Left lung (tissue), 4 donors: ENCODE measurements at regions not wholly inside any gene's neighbourhood (a gene's known extent, or its start where the extent isn't known, plus 50 kb on each side); places are given as distances from the start of the nearest gene placed in this dataset.

Source experiments
- ATAC-seq: fragments of 200-7000 bp; cut with Tn5 transposase; one replicate; pipeline ENCODE4 v1.9.1; 2020; ENCODE audit warnings: moderate library complexity
- DNase-seq, 4 donors: peaks; one replicate each; pipeline ENCODE4 v3.0.0-alpha.2; 2013 to 2020
- H3K27ac ChIP-seq, 2 donors: fragments of 200-600 bp; sonication (generic) in 1 of 2; one replicate each; pipeline versions ENCODE4 v1.5.0 to v1.8.0; 2020 to 2021
- H3K27me3 ChIP-seq, 2 donors: fragments of 200-600 bp; sonication (generic) in 1 of 2; one replicate each; pipeline versions ENCODE4 v1.5.0 to v1.8.0; 2020 to 2021
- H3K36me3 ChIP-seq, 2 donors: fragments of 200-600 bp; sonication (generic) in 1 of 2; one replicate each; pipeline versions ENCODE4 v1.5.0 to v1.8.0; 2020 to 2021
- H3K4me1 ChIP-seq, 2 donors: fragments of 200-600 bp; one replicate each; pipeline ENCODE4 v1.8.0; 2021
- H3K4me3 ChIP-seq, 2 donors: fragments of 200-600 bp; sonication (generic) in 1 of 2; one replicate each; pipeline versions ENCODE4 v1.5.0 to v1.8.0; 2020 to 2021; ENCODE audit warnings: mild to moderate bottlenecking in 1 of 2
- H3K9me3 ChIP-seq, 2 donors: fragments of 200-600 bp; sonication (generic) in 1 of 2; one replicate each; pipeline versions ENCODE4 v1.5.0 to v1.8.0; 2020 to 2021
- intact Hi-C, 2 donors: fragments of 100-400 bp; cut with DNase I; formaldehyde crosslinking; loops; one replicate each; pipeline versions ENCODE4 v1.11.2 to v1.14.2; 2022
- TF ChIP-seq, protein P1 (sequence below), 2 donors: fragments of 200-600 bp; sonication (generic) in 1 of 2; IDR thresholded peaks; one replicate each; pipeline versions ENCODE4 v1.5.0 to v1.8.0; 2021; ENCODE audit warnings: antibody characterized with exemption in 2 of 2
- donor health status: DM: no; HTN: yes; CAD: no.
- donor health status: DM: no; HTN: no; CAD: no.

GRCh38 chr1:55600242-55600641 lies 385.1 kb upstream of the USP24 start:
- intact Hi-C loops = no loop called here
- peak in 2 of 4 donors; percentile 34 to 56 for DNase-seq

DNA sequence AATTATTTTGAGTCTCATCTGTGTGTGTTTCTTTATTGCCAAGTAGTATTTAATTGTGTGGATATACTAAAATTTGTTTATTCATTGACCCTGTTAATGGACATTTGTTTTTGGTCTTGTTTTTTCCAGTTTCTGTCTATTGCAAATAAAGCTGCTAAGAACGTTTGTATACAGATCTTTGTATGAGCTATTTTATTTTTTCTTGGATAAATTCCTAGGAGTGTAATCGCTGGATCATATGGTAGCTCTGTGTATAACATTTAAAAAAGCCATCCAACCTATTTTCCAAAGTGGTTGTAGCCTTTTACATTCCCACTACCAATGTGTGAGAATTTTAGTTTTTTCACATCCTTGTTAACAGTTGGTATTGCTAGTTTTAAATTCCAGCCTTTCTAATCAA lies 382.7 kb upstream of the USP24 start:
- Histone ChIP-seq H3K27ac (no peak overlapping the region), H3K27me3 (no peaks in the 10 kb centered on the region), H3K36me3 (no peaks in the 10 kb centered on the region), H3K9me3 (no peaks in the 10 kb centered on the region), H3K4me3 (no peak overlapping the region), H3K4me1 (no peaks in the 10 kb centered on the region)
- TF ChIP-seq, protein P1, sequence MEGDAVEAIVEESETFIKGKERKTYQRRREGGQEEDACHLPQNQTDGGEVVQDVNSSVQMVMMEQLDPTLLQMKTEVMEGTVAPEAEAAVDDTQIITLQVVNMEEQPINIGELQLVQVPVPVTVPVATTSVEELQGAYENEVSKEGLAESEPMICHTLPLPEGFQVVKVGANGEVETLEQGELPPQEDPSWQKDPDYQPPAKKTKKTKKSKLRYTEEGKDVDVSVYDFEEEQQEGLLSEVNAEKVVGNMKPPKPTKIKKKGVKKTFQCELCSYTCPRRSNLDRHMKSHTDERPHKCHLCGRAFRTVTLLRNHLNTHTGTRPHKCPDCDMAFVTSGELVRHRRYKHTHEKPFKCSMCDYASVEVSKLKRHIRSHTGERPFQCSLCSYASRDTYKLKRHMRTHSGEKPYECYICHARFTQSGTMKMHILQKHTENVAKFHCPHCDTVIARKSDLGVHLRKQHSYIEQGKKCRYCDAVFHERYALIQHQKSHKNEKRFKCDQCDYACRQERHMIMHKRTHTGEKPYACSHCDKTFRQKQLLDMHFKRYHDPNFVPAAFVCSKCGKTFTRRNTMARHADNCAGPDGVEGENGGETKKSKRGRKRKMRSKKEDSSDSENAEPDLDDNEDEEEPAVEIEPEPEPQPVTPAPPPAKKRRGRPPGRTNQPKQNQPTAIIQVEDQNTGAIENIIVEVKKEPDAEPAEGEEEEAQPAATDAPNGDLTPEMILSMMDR (IDR thresholded peaks at IDR 0.05) = no peak
- intact Hi-C loops = no loop called here
- no peak for ATAC-seq
- DNase-seq = peak in 1 of 4 donors; percentile 33

More at GRCh38 chr1:55600242-55600641, 385.1 kb upstream of the USP24 start:
- no peaks in the 10 kb centered on the region for H3K4me1 ChIP-seq
- H3K27ac ChIP-seq = no peak overlapping the region
- H3K9me3 ChIP-seq = no peaks in the 10 kb centered on the region
- H3K27me3 ChIP-seq = no peaks in the 10 kb centered on the region
- no peak overlapping the region for H3K4me3 ChIP-seq
- no peak for ATAC-seq
- no peaks in the 10 kb centered on the region for H3K36me3 ChIP-seq
- TF ChIP-seq, protein P1 (IDR thresholded peaks at IDR 0.05) = no peak

- ATAC-seq = no peak
- TF ChIP-seq, protein P1 (IDR thresholded peaks at IDR 0.05) = no peak
- no peak overlapping the region for H3K4me3 ChIP-seq
- no peak for DNase-seq
- H3K4me1 ChIP-seq = no peaks in the 10 kb centered on the region
- no peaks in the 10 kb centered on the region for H3K36me3 ChIP-seq
- no peaks in the 10 kb centered on the region for H3K27me3 ChIP-seq
- no peaks in the 10 kb centered on the region for H3K9me3 ChIP-seq
- intact Hi-C loops = no loop called here
- no peak overlapping the region for H3K27ac ChIP-seq
Measured at GRCh38 chr1:55594701-55595100, 379.5 kb upstream of the USP24 start.

DNA sequence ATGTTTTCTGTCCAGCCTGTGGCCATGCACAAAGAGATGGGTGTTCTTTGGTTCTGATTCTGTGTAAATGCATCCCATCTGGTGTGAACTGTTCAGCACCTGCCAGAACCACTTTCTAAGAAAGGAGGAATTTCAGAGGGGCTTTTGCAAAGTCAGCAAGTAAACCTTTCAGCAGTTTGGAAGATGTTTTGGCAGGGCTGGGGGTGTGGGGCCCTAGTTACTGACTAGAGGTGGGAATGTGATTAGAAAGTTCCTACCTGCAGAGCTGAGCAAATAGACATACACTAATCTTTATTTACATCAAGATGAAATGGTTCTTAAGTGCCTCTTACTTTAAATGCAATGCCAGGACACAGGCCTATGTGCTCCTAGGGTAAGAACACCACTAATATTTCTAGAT lies 378.1 kb upstream of the USP24 start:
- H3K27ac ChIP-seq = no peak overlapping the region
- no peak overlapping the region for H3K4me3 ChIP-seq
- H3K9me3 ChIP-seq = no peaks in the 10 kb centered on the region
- H3K27me3 ChIP-seq = no peaks in the 10 kb centered on the region
- no peaks in the 10 kb centered on the region for H3K36me3 ChIP-seq
- TF ChIP-seq, protein P1 (IDR thresholded peaks at IDR 0.05) = no peak
- intact Hi-C loops = no loop called here
- H3K4me1 ChIP-seq = no peaks in the 10 kb centered on the region
- DNase-seq = peak in 1 of 4 donors; percentile 39
- peak; percentile 86 for ATAC-seq

DNA sequence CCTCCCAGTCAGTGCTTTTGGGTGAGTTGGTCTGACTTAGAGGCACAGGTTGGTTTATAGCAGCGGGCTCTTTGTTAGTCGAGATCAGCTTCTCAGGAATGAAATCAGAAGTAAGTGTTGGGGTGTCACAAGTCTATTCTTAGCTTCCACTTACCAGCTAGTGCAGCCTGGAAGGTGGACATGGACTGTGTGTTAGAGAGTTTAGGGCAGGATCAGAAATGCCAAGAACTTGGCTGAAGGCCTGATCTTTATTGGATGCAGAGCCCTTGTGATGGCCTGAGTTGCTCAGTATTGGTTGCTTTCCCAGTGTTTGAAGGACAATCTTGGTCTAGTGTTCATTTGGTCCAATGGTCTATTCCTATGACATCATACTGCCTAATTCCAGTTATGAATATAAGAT lies 377.0 kb upstream of the USP24 start:
- Histone ChIP-seq H3K27me3 (no peaks in the 10 kb centered on the region), H3K4me3 (no peak overlapping the region), H3K9me3 (no peaks in the 10 kb centered on the region), H3K27ac (no peak overlapping the region), H3K4me1 (no peaks in the 10 kb centered on the region), H3K36me3 (no peaks in the 10 kb centered on the region)
- intact Hi-C loops = no loop called here
- ATAC-seq (no peak), DNase-seq (no peak)
- TF ChIP-seq, protein P1 (IDR thresholded peaks at IDR 0.05) = no peak
